Muscle layer of duodenum (tissue), 2 donors: ENCODE measurements at regions not wholly inside any gene's neighbourhood (a gene's known extent, or its start where the extent isn't known, plus 50 kb on each side); places are given as distances from the start of the nearest gene placed in this dataset.
"Not testable (repeated sequence)": the region's sequence is repeated elsewhere in the genome, so short reads cannot be mapped to it uniquely, and the experiment has no call there.

Experiments used
- H3K27ac ChIP-seq: one replicate; pipeline ENCODE4 v1.7.0; 2013; ENCODE audit warnings: mild to moderate bottlenecking, low read length
- H3K27me3 ChIP-seq: one replicate; pipeline ENCODE4 v1.7.0; 2013; ENCODE audit warnings: low read depth, mild to moderate bottlenecking, control low read depth, low read length
- H3K36me3 ChIP-seq, 2 donors: one replicate each; pipeline ENCODE4 v1.7.0; 2013; ENCODE audit warnings: low read length in 2 of 2, control low read depth in 1 of 2, mild to moderate bottlenecking in 1 of 2; ENCODE audit not compliant: insufficient read depth in 2 of 2, control insufficient read depth in 1 of 2
- H3K4me1 ChIP-seq, 2 donors: one replicate each; pipeline ENCODE4 v1.7.0; 2013; ENCODE audit warnings: low read length in 2 of 2, mild to moderate bottlenecking in 2 of 2, control low read depth in 1 of 2, moderate library complexity in 1 of 2; ENCODE audit not compliant: insufficient read depth in 2 of 2, control insufficient read depth in 1 of 2
- H3K4me3 ChIP-seq, 2 donors: one replicate each; pipeline ENCODE4 v1.7.0; 2013; ENCODE audit warnings: low read length in 2 of 2, low read depth in 1 of 2, mild to moderate bottlenecking in 1 of 2
- H3K9me3 ChIP-seq, 2 donors: one replicate each; pipeline ENCODE4 v1.7.0; 2013; ENCODE audit warnings: low read length in 2 of 2, control low read depth in 1 of 2, mild to moderate bottlenecking in 1 of 2; ENCODE audit not compliant: control insufficient read depth in 1 of 2
- donor health status: healthy.

GRCh38 chr16:79390481-79391051, 210.0 kb downstream of the MAF start:
- H3K36me3 ChIP-seq = no peaks in the 10 kb centered on the region
- H3K9me3 ChIP-seq = no peaks in the 10 kb centered on the region
- no peaks in the 10 kb centered on the region for H3K4me1 ChIP-seq
- H3K27ac ChIP-seq = no peak overlapping the region
- H3K4me3 ChIP-seq = no peak overlapping the region
- H3K27me3 ChIP-seq = no peaks in the 10 kb centered on the region

GRCh38 chr16:79388396-79388795, 212.1 kb downstream of the MAF start:
- Histone ChIP-seq H3K9me3 (no peaks in the 10 kb centered on the region), H3K36me3 (no peaks in the 10 kb centered on the region), H3K4me1 (no peaks in the 10 kb centered on the region), H3K27ac (no peak overlapping the region), H3K4me3 (no peak overlapping the region), H3K27me3 (no peaks in the 10 kb centered on the region)

- H3K27ac ChIP-seq = no peak overlapping the region
- H3K4me3 ChIP-seq = no peak overlapping the region
- H3K4me1 ChIP-seq = no peaks in the 10 kb centered on the region
- no peaks in the 10 kb centered on the region for H3K36me3 ChIP-seq
- no peaks in the 10 kb centered on the region for H3K27me3 ChIP-seq
- no peaks in the 10 kb centered on the region for H3K9me3 ChIP-seq
Measured at GRCh38 chr16:79386299-79386698, 214.2 kb downstream of the MAF start.

- H3K4me3 ChIP-seq = peak overlapping the region in 1 of 2 donors; percentile 35
- H3K36me3 ChIP-seq = no peaks in the 10 kb centered on the region
- H3K9me3 ChIP-seq = no peaks in the 10 kb centered on the region
- no peaks in the 10 kb centered on the region for H3K27me3 ChIP-seq
- no peak overlapping the region for H3K27ac ChIP-seq
- H3K4me1 ChIP-seq = no peaks in the 10 kb centered on the region
Measured at GRCh38 chr16:79381603-79382042, 218.9 kb downstream of the MAF start.

- Histone ChIP-seq H3K9me3 (no peaks in the 10 kb centered on the region), H3K4me3 (peak overlapping the region in 1 of 2 donors; percentile 35), H3K27ac (no peak overlapping the region)
Measured at GRCh38 chr16:79380995-79381602, 219.4 kb downstream of the MAF start.

GRCh38 chr16:79379095-79379494, 221.4 kb downstream of the MAF start:
- Histone ChIP-seq H3K36me3 (no peaks in the 10 kb centered on the region), H3K27me3 (no peaks in the 10 kb centered on the region)

More at GRCh38 chr16:79380995-79381602, 219.4 kb downstream of the MAF start:
- Histone ChIP-seq H3K36me3 (no peaks in the 10 kb centered on the region), H3K27me3 (no peaks in the 10 kb centered on the region), H3K4me1 (no peaks in the 10 kb centered on the region)

GRCh38 chr16:79377082-79377481, 223.5 kb downstream of the MAF start:
- not testable (repeated sequence) for H3K27me3 ChIP-seq, H3K4me3 ChIP-seq, H3K9me3 ChIP-seq, H3K36me3 ChIP-seq, H3K27ac ChIP-seq, H3K4me1 ChIP-seq

More at GRCh38 chr16:79379095-79379494, 221.4 kb downstream of the MAF start:
- no peak overlapping the region for H3K4me3 ChIP-seq
- no peaks in the 10 kb centered on the region for H3K9me3 ChIP-seq
- H3K4me1 ChIP-seq = no peaks in the 10 kb centered on the region
- H3K27ac ChIP-seq = no peak overlapping the region

- Histone ChIP-seq H3K4me1 (no peaks in the 10 kb centered on the region), H3K27ac (no peak overlapping the region), H3K9me3 (peaks cover 0 to 9% of the 10 kb centered on the region in 2 donors), H3K27me3 (no peaks in the 10 kb centered on the region), H3K36me3 (no peaks in the 10 kb centered on the region), H3K4me3 (no peak overlapping the region)
Measured at GRCh38 chr16:79375351-79375750, 225.2 kb downstream of the MAF start.

- Histone ChIP-seq H3K9me3 (peaks cover 0 to 9% of the 10 kb centered on the region in 2 donors), H3K4me1 (no peaks in the 10 kb centered on the region), H3K27me3 (no peaks in the 10 kb centered on the region), H3K4me3 (no peak overlapping the region), H3K36me3 (no peaks in the 10 kb centered on the region), H3K27ac (no peak overlapping the region)
Measured at GRCh38 chr16:79372503-79373184, 227.9 kb downstream of the MAF start.

GRCh38 chr16:79370736-79371135, 229.8 kb downstream of the MAF start:
- Histone ChIP-seq H3K4me3 (no peak overlapping the region), H3K9me3 (peaks cover 3 to 9% of the 10 kb centered on the region in 2 donors), H3K27me3 (no peaks in the 10 kb centered on the region), H3K27ac (no peak overlapping the region), H3K36me3 (no peaks in the 10 kb centered on the region), H3K4me1 (no peaks in the 10 kb centered on the region)

GRCh38 chr16:79369796-79370195, 230.7 kb downstream of the MAF start:
- Histone ChIP-seq H3K4me3 (no peak overlapping the region), H3K4me1 (no peaks in the 10 kb centered on the region), H3K36me3 (no peaks in the 10 kb centered on the region), H3K27ac (no peak overlapping the region), H3K27me3 (no peaks in the 10 kb centered on the region), H3K9me3 (peaks cover 3 to 9% of the 10 kb centered on the region in 2 donors)
